ENCODE measurements at regions not wholly inside any gene's neighbourhood (a gene's known extent, or its start where the extent isn't known, plus 50 kb on each side); places are given as distances from the start of the nearest gene placed in this dataset.

- Histone ChIP-seq H3K9ac (ENCODE audit: insufficient read depth in 1 of 2, low read depth in 2 of 2, low read length in 2 of 2) (no peak overlapping the region), H2AFZ (ENCODE audit: low read depth, low read length) (no peak overlapping the region), H3K4me2 (ENCODE audit: insufficient read depth, low read length) (no peak overlapping the region), H3K4me1 (replicated peaks in 1 of 2; ENCODE audit: control insufficient read depth in 2 of 2, insufficient read depth in 2 of 2, low read length in 2 of 2) (no peaks in the 10 kb centered on the region), H3K36me3 (ENCODE audit: control insufficient read depth, insufficient read depth, low read length) (no peaks in the 10 kb centered on the region), H3K9me3 (replicated peaks; ENCODE audit: control insufficient read depth, insufficient read depth, low read depth, low read length) (no peaks in the 10 kb centered on the region), H4K20me1 (replicated peaks; ENCODE audit: control insufficient read depth, insufficient read depth, low read length) (no peaks in the 10 kb centered on the region), H3K27me3 (ENCODE audit: control insufficient read depth in 2 of 2, insufficient read depth in 2 of 2, low read length in 2 of 2) (no peaks in the 10 kb centered on the region), H3K79me2 (ENCODE audit: control insufficient read depth, insufficient read depth, low read length) (no peaks in the 10 kb centered on the region), H3K4me3 (no peak overlapping the region), H3K9me1 (ENCODE audit: control insufficient read depth, insufficient read depth, low read length) (no peaks in the 10 kb centered on the region), H3K27ac (ENCODE audit: extremely low read depth, low read depth, low read length) (no peak overlapping the region)
- CTCF ChIA-PET (ENCODE audit: low intra/inter-chr PET ratio) = no interaction called here
- TF ChIP-seq CHAMP1 (IDR thresholded peaks at IDR 0.05) = no peak
- TF ChIP-seq JUND (IDR thresholded peaks at IDR 0.05; ENCODE audit: borderline replicate concordance, low read depth, low read length) = no peak
- no peak for TF ChIP-seq JUND (tag; IDR thresholded peaks at IDR 0.05; ENCODE audit: borderline replicate concordance, low read depth, low read length)
- no peak for TF ChIP-seq ZNF384 (IDR thresholded peaks at IDR 0.05; ENCODE audit: low read depth, low read length)
- no peak for TF ChIP-seq NCOA2 (IDR thresholded peaks at IDR 0.05; ENCODE audit: partially characterized antibody in 2 of 2)
- TF ChIP-seq ZNF143 (CRISPR knock-in tag; IDR thresholded peaks at IDR 0.05) = no peak
- TF ChIP-seq ZNF584 (CRISPR knock-in tag; IDR thresholded peaks at IDR 0.05; ENCODE audit: low read depth) = no peak
- no peak for TF ChIP-seq EP400 (IDR thresholded peaks at IDR 0.05)
- TF ChIP-seq SMAD4 (CRISPR knock-in tag; conservative IDR thresholded peaks at IDR 0.05) = no peak
- no peak for TF ChIP-seq NR2C2 (CRISPR knock-in tag; IDR thresholded peaks at IDR 0.05)
- no peak for TF ChIP-seq NR2C2 (tag; IDR thresholded peaks at IDR 0.05)
- no peak for TF ChIP-seq THAP7 (CRISPR knock-in tag; IDR thresholded peaks at IDR 0.05)
- TF ChIP-seq GTF3C2 (IDR thresholded peaks at IDR 0.05; ENCODE audit: borderline replicate concordance, extremely low read depth, insufficient read length) = no peak
- TF ChIP-seq ZC3H8 (IDR thresholded peaks at IDR 0.05) = no peak
- intact Hi-C loops (cut with micrococcal nuclease) (no loop called here), in situ Hi-C loops (cut with MboI) (no loop called here)
- FAIRE-seq (no peak), DNase-seq (ENCODE audit: extremely low read depth in 1 of 4, low spot score in 3 of 4) (no peak), ATAC-seq (no peak)
- POLR2A ChIA-PET = no interaction called here
- no TSS peak for BruUV-seq (replicated peaks)
- WGBS (ENCODE audit: insufficient coverage, low coverage, missing lambda C conversion rate) = 0% methylated on average over 1 of the region's 1 CpG
Observed at GRCh38 chr7:34224281-34224680, 318.9 kb downstream of the BMPER start.
